ENCODE measurements at regions not wholly inside any gene's neighbourhood (a gene's known extent, or its start where the extent isn't known, plus 50 kb on each side); places are given as distances from the start of the nearest gene placed in this dataset.

DNA sequence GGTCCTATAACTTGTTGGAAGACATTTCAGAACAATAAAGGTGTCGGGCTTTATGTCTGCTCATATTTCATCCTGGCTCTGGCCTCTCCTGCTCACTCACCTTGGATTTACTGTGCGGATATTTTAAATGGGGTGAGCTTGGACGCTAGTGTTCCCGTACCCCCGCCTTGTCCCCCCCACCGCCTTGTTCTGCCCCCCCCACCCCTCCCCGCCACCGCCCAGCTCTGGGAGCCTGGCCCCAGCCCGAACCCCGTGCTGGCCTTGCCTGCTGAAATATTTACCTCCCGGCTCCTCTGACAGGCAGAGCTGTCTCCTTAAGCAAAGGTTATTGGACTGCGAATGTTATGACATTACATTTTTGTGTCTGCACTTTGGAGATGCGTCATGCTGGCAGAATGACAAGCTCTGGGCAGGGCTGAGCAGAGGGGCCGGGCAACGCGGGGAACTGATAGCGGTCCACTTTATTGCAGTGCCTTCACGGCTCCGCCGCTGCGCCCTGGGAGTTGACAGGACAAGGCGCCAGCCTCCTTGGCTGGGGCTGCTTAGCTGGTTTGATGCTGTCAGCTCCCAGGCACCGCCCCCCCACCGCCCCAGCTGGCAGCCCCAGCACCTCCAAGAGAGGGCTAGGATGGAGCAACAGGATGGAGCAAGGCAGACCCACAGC lies 222.5 kb upstream of the GSE1 start:
- DNase-seq (ENCODE audit: low read depth) = peak; percentile 93

GRCh38 chr16:85391175-85391707 lies 221.9 kb upstream of the GSE1 start:
- no peak for DNase-seq (ENCODE audit: low read depth)

DNA sequence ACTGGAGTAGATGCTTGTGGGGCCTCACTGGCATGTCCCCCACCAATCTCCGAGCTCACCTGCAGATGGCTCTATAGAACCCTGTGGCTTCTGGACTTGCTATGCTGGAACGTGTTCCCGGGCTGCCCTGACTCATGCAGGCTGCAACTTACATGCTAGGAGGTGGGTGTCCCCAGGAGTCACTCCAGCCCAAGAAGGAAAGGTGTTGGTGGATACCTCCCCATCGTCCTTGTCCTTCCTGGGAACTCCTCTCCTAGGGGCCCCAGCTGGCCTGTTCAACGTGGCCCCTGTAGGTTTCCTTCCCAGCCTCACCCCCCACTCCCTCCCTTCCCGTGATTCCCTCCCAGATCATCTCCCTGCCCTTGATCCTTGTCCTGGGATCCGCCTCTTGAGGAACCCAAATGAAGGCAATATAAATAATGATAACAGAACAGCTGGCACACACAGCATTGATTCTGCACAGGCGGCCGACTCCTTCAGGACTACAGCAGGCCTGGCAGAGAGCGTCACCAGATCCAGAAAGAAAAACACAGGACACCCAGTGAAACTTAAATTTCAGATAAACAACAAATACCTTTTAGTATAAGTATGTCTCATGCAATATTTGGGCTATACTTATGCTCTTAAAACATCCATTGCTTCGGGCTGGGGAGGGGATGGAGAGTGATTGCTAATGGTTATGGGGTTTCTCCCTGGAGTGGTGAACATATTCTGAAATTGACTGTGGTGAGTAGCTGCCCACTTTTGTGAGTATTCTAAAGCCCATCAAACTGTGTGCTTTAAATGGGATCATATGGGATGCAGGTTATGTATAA lies 221.1 kb upstream of the GSE1 start:
- no peak for DNase-seq (ENCODE audit: low read depth)

DNA sequence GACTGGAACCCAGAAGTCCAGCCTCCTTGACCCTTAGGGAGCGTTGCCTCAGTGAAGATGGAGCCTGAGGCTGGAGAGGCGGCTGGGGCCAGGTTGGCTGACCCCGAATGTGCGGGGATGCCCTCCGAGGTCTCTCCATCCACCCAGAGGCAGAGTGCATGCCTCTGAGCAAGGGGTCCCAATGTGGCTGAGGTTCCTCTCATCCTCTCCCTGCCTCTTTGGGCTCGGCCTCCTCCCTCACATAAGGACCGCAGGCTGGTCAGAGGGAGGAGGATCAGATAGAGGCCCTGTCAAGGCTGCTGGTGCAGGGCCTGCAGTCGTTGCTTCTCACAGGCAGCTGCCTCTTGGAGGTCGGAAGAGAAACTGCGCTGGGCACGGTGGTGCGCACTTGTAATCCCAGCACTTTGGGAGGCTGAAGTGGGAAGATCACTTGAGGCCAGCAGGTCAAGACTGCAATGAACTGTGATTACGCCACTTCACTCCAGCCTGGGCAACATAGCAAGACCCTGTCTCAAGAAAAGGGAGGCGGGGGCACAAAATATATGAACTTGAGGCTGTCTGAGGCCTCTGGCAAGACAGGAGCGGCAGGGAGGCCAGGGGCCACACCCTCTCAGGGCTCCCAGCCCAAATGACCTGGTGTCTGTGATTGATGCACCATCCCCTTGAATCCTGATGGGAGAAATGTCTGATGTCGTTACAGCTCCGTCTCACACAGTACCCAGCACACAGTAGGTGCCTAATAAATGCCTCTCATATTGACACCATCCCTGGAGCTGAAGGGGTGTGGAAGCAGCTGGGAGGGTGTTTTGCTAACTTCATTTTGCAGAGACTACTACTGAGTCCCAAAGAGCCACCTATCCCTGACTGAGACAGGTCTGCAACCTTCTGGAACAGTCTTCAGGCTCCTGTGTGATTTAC lies 220.1 kb upstream of the GSE1 start:
- no peak for DNase-seq (ENCODE audit: low read depth)

DNA sequence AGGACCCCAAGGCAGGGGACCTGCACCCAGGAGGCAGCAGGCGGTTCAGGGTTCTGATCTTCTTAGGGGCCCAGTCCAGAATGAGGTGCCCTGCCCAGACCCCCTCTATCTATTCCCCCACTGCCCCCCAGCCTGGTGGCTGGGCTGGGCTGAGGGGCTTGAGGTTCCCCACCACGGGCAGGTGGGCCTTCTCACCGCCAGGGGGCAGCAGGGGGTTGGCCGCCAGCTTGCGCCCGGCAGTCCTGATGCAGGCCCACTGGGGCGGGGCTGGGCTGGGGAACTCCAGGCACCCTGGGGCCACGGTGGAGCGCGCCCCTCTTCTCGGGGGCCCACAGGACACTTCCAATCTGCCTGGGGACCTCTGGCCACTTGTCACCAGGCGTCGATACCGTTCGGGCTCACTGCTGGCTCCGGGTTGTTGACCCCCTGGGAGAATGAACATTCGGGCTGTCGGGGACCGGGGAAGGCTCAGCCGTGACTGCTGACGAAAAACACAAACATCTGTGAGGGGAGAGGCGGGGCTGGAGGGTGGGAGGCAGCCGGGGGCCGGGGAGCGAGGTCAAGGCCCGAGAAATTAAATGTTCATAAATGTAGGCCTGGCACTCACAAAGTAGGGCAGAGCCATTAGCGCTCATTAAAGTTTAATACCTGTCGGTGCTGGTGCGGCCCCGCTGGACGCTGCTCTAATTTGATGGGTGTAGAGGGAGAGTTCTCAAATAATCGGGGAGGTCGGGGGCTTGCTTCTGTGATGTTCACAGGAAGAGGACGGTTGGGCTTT lies 219.3 kb upstream of the GSE1 start:
- DNase-seq (ENCODE audit: low read depth) = peak; percentile 52

GRCh38 chr16:85394456-85395206 lies 218.5 kb upstream of the GSE1 start:
- no peak for DNase-seq (ENCODE audit: low read depth)

GRCh38 chr16:85395207-85395912 lies 217.8 kb upstream of the GSE1 start:
- peak; percentile 99 for DNase-seq (ENCODE audit: low read depth)

- DNase-seq (ENCODE audit: low read depth) = peak; percentile 39
Observed at GRCh38 chr16:85395913-85396878, 216.9 kb upstream of the GSE1 start.

GRCh38 chr16:85396879-85397871 lies 215.9 kb upstream of the GSE1 start:
- no peak for DNase-seq (ENCODE audit: low read depth)

DNA sequence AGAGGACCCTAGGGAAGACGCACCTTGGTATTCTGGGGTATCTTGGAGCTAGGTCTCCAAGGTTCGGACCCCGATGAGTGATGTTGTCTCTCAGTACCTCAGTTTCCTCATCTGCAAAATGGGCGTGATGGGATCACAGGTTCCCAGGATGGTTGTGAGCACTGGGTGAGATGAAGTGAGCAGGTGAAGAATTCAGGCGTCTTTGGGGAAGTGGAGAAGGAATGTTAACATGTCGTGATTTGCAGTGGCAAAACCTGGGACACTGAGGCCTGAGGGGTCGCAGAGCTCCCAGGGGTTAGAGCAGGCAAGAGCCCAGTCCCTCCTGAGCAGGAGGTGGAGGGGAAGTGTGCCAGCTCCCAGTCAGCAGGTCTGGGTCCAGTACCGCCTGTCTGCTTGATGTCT lies 215.1 kb upstream of the GSE1 start:
- no peak for DNase-seq (ENCODE audit: low read depth)

- no peak for DNase-seq (ENCODE audit: low read depth)
Observed at GRCh38 chr16:85398688-85399582, 214.2 kb upstream of the GSE1 start.

- no peak for DNase-seq (ENCODE audit: low read depth)
Observed at GRCh38 chr16:85399583-85400284, 213.4 kb upstream of the GSE1 start.

GRCh38 chr16:85400305-85401205 lies 212.6 kb upstream of the GSE1 start:
- DNase-seq (ENCODE audit: low read depth) = no peak

GRCh38 chr16:85401370-85401916 lies 211.7 kb upstream of the GSE1 start:
- DNase-seq (ENCODE audit: low read depth) = no peak
